Activated CD4-positive, alpha-beta T cell treated with anti-CD3 and anti-CD28 coated beads, Interleukin-2, amount 10 ng/mL, durations not matched to agents 24 days and 14 days (primary cell): ENCODE measurements at regions not wholly inside any gene's neighbourhood (a gene's known extent, or its start where the extent isn't known, plus 50 kb on each side); places are given as distances from the start of the nearest gene placed in this dataset.

Experiments
- DNase-seq: peaks from one replicate; pipeline ENCODE4 v3.0.0; 2022
- H3K27ac Mint-ChIP-seq: one replicate; pipeline ENCODE4 v1.8.0; 2022; ENCODE audit warnings: mild to moderate bottlenecking, mixed read lengths
- H3K27me3 Mint-ChIP-seq: one replicate; pipeline ENCODE4 v1.8.0; 2022; ENCODE audit warnings: mixed read lengths
- H3K36me3 Mint-ChIP-seq: one replicate; pipeline ENCODE4 v1.8.0; 2022; ENCODE audit warnings: low read depth, mild to moderate bottlenecking, mixed read lengths
- H3K4me1 Mint-ChIP-seq: one replicate; pipeline ENCODE4 v1.8.0; 2021; ENCODE audit warnings: mixed read lengths
- H3K4me3 Mint-ChIP-seq: one replicate; pipeline ENCODE4 v1.8.0; 2022; ENCODE audit warnings: mild to moderate bottlenecking, moderate library complexity, mixed read lengths
- H3K9me3 Mint-ChIP-seq: one replicate; pipeline ENCODE4 v1.8.0; 2021; ENCODE audit warnings: mixed read lengths
- intact Hi-C: fragments of 100-400 bp; cut with micrococcal nuclease; formaldehyde crosslinking; loops from one replicate; pipeline ENCODE4 v1.15.1; 2023

- intact Hi-C loops: no loop called here
- H3K27ac Mint-ChIP-seq: no peak overlapping the region
- H3K4me1 Mint-ChIP-seq: no peaks in the 10 kb centered on the region
- no peak overlapping the region for H3K4me3 Mint-ChIP-seq
- H3K9me3 Mint-ChIP-seq: no peaks in the 10 kb centered on the region
- H3K36me3 Mint-ChIP-seq: no peaks in the 10 kb centered on the region
- H3K27me3 Mint-ChIP-seq: no peaks in the 10 kb centered on the region
- DNase-seq: no peak
Observed at GRCh38 chr10:130746311-130746710, 565.2 kb downstream of the TCERG1L start.

- Mint-ChIP-seq H3K9me3 (no peaks in the 10 kb centered on the region), H3K4me1 (no peaks in the 10 kb centered on the region), H3K36me3 (no peaks in the 10 kb centered on the region), H3K4me3 (no peak overlapping the region), H3K27ac (no peak overlapping the region), H3K27me3 (no peaks in the 10 kb centered on the region)
- DNase-seq: no peak
- intact Hi-C loops: no loop called here
Observed at GRCh38 chr10:130747356-130747755, 564.2 kb downstream of the TCERG1L start.

DNA sequence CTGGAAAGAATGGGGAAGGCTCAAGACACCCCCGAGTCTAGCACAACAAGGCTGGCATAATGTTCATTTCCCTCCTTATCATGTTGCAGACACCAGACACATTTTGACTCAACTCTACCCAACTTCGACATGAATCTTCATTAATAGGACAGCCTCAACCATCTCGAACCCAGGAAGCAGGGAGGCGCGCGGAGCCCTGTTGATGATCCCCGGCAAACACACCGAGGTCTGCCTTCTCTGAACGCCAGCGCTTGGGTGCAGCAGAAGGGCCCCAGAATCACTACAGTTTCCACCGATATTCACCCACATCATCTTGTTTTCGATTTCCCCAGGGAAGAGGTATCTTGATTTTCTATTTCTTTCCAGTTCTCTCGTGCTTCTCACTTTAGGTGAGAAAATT, 563.6 kb downstream of the TCERG1L start:
- Mint-ChIP-seq H3K36me3 (no peaks in the 10 kb centered on the region), H3K4me3 (no peak overlapping the region), H3K4me1 (no peaks in the 10 kb centered on the region), H3K27me3 (no peaks in the 10 kb centered on the region), H3K9me3 (no peaks in the 10 kb centered on the region), H3K27ac (no peak overlapping the region)
- intact Hi-C loops: no loop called here
- no peak for DNase-seq

DNA sequence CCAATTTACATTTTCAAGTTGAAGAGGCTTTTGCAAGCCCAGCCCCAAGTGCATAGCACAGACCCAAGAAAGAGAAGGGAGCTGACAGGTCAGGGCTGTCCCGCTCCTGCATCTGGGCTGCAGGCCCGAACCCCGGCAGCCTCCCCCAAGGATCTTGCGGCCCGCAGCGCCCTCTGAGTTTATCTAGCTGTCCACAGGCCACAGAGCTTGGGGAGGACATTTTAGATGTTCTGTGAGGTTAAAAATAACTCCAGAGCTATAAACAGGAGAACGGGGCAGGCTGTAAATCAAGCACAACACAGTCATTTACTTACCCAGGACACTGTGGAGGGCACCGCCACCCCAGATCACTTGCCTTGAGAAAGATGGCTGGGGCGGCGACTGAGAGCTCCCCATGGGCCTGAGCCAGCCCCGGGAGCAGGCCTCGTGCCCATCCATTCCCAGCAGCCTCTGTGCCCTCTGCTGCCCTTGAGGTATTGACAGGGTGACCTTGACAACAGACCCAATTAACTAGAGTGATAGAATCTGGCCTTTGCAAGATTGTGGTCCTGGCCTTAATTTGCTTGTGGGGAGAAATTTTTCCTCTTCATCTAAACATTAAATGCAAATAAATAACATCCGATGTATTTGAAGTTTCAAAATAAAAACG, 563.0 kb downstream of the TCERG1L start:
- H3K36me3 Mint-ChIP-seq: no peaks in the 10 kb centered on the region
- H3K4me1 Mint-ChIP-seq: no peaks in the 10 kb centered on the region
- no peaks in the 10 kb centered on the region for H3K9me3 Mint-ChIP-seq
- no peaks in the 10 kb centered on the region for H3K27me3 Mint-ChIP-seq
- no peak overlapping the region for H3K27ac Mint-ChIP-seq
- no peak overlapping the region for H3K4me3 Mint-ChIP-seq
- intact Hi-C loops: no loop called here
- DNase-seq: no peak

DNA sequence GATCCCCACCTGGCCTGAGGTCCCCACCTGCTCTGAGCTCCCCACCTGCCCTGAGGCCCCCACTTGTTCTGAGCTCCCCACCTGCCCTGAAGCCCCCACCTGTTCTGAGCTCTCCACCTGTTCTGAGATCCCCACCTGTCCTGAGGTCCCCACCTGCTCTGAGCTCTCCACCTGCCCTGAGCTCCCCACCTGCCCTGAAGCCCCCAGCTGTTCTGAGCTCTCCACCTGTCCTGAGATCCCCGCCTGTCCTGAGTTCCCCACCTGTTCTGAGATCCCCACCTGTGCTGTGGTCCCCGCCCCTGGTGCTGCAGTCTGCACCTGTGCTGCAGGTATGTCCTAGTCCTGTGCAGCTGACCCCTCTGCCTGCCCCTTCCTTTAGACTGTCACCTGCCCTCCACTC, 561.6 kb downstream of the TCERG1L start:
- Mint-ChIP-seq H3K27me3 (no peaks in the 10 kb centered on the region), H3K9me3 (no peaks in the 10 kb centered on the region), H3K27ac (no peak overlapping the region), H3K4me1 (no peaks in the 10 kb centered on the region), H3K4me3 (no peak overlapping the region), H3K36me3 (no peaks in the 10 kb centered on the region)
- no peak for DNase-seq
- intact Hi-C loops: no loop called here

- no peaks in the 10 kb centered on the region for H3K9me3 Mint-ChIP-seq
- intact Hi-C loops: no loop called here
- H3K27me3 Mint-ChIP-seq: no peaks in the 10 kb centered on the region
- no peak overlapping the region for H3K27ac Mint-ChIP-seq
- H3K4me3 Mint-ChIP-seq: no peak overlapping the region
- DNase-seq: no peak
- H3K36me3 Mint-ChIP-seq: no peaks in the 10 kb centered on the region
- no peaks in the 10 kb centered on the region for H3K4me1 Mint-ChIP-seq
Observed at GRCh38 chr10:130750441-130750840, 561.1 kb downstream of the TCERG1L start.

DNA sequence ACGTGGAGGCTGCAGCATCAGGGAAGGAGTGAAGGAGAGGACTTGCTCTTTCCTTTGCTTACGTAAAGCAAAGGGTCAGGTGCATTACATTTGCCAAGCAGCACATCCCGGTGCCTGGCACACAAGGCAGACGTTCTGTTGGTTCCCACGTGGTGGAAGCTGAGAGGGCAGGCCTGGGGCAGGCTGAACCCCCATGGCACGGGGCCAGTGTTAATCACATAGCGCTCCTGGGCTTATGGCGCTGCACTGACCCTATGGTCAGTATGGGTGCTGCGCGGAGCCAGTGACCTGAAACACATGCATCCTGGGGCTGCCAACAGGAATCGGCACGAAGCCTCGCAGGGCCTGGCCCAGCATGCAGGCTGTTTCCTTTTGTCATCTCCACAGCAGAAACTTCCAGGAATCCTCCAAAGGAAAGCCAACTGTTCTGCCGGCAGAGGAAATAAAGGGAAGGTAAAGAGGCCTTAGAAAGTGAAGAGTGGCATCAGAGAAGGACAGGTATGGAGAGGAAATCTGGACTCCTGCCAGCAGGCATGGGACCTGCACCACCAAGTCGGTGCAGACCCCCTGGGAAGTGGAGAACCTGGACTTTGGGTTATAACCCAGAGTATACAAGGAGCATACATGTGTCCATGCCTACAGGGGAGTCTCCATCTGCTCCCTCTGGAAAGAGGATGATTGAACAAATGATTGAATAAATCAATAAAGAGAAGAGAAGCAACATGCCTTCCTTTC, 560.2 kb downstream of the TCERG1L start:
- intact Hi-C loops: no loop called here
- Mint-ChIP-seq H3K9me3 (no peaks in the 10 kb centered on the region), H3K36me3 (no peaks in the 10 kb centered on the region), H3K27ac (no peak overlapping the region), H3K4me3 (no peak overlapping the region), H3K4me1 (no peaks in the 10 kb centered on the region), H3K27me3 (no peaks in the 10 kb centered on the region)
- no peak for DNase-seq

DNA sequence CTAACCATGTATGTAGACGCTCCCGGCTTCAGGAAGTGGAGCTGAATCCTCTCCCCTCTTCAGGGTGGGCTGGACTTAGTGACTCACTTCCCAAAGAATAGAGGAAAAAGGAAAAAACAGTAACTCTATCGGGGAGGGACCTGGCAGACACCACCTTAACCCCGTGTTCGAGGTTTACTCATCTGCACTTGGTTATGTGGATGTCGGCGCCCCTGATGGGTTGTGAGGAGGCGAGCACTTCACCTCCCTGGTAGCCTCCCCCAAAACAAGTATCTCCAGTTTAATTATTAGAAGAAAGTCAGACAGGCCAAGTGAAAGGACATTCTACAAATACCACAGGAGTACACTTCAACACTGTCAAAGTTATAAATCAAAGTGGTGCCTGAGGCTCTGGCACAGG, 559.7 kb downstream of the TCERG1L start:
- Mint-ChIP-seq H3K4me1 (no peaks in the 10 kb centered on the region), H3K9me3 (no peaks in the 10 kb centered on the region), H3K27ac (no peak overlapping the region), H3K4me3 (no peak overlapping the region), H3K27me3 (no peaks in the 10 kb centered on the region), H3K36me3 (no peaks in the 10 kb centered on the region)
- no peak for DNase-seq
- intact Hi-C loops: no loop called here

DNA sequence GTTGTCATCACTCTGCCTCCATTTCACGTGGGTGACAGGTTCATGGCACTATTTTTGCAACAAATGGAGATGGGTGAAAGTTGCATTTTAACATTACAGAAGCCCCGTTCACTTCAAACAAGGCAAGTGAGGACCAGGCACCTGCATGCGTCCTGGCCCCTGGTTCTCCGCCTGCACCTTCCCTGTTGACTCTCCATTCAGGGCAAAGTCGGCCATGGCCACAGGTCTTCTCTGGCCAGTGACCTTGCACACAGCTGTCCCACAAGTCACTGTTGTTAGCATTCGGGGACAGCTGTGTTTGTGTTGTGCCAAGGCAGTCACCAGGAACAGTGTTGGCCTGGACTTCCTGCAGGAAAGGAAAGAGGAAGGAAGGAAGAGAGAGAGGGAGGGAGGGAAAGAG, 554.9 kb downstream of the TCERG1L start:
- Mint-ChIP-seq H3K27ac (no peak overlapping the region), H3K4me3 (no peak overlapping the region), H3K27me3 (no peaks in the 10 kb centered on the region), H3K9me3 (no peaks in the 10 kb centered on the region), H3K36me3 (no peaks in the 10 kb centered on the region), H3K4me1 (no peaks in the 10 kb centered on the region)
- intact Hi-C loops: no loop called here
- DNase-seq: no peak

DNA sequence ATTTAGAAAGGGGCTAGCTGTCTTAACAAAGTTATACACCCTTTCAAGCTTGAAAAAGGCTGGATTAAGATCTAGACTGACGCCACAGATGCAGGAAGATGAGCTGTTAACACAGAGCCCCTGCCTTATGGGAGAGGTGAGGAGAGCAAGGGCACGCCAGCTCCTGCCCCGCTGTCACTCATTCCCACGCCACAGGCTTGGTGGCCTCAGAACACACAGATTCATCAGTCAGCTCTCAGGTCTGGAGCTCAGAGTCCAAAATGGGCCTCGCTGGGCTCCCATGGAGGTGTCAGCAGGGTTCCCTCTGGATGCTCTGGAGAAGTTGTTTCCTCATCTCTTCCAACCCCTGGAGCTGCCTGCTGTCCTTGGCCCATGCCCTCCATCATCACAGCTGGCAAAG, 554.2 kb downstream of the TCERG1L start:
- Mint-ChIP-seq H3K4me3 (no peak overlapping the region), H3K36me3 (no peaks in the 10 kb centered on the region), H3K27ac (no peak overlapping the region), H3K9me3 (no peaks in the 10 kb centered on the region), H3K27me3 (no peaks in the 10 kb centered on the region), H3K4me1 (no peaks in the 10 kb centered on the region)
- intact Hi-C loops: no loop called here
- DNase-seq: no peak

DNA sequence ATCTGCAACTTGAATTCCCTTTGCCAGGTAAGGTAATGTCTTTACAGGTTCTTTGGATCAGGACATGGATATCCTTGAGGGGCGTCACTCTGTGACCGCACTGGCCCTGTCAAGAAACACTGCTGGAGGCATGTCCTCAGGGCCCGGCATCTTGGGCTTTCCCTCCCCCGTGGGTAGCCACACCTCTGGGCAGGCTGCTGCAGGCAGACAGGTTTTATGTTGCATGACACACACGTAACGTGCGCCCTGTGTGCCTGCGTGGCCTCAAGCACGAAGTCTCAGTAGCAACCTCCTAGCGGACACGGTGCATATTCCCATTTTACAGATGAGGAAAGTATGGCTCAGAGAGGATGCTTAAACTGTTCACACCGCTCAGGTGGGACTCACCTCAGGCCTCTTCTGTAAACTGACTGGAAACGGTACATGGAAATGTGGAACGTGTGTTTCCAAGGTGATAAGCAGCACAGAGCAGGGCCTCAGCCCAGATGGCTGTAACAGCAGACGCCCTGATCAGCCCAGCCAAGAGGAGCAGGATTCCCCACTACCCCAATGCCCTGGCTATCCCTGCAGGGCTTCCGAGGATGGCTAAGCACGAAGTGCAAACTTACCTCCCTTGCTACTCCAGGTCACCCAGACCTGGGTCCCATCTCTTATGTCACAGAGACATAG, 553.6 kb downstream of the TCERG1L start:
- DNase-seq: no peak
- Mint-ChIP-seq H3K4me1 (no peaks in the 10 kb centered on the region), H3K27me3 (no peaks in the 10 kb centered on the region), H3K9me3 (no peaks in the 10 kb centered on the region), H3K4me3 (no peak overlapping the region), H3K36me3 (no peaks in the 10 kb centered on the region), H3K27ac (no peak overlapping the region)
- intact Hi-C loops: no loop called here

DNA sequence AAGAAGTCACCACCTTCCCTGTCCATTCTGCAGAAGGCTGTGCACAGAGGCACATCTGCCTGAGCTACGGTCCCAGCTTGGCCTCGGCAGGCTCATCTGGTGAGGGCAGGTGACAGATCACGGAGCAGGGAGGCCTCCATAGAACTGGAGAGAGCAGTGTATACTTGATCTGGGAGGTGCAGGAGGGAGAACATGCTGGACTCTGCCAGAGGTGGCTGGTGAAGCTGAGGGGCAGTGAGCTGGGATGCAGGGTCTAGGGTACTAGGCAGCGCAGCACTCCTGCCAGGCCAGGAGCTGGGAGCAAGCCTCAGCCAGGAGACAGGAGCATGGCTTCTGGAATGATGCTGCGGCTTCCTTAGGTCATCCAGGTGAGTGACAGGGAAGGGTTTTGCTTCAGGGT, 553.0 kb downstream of the TCERG1L start:
- Mint-ChIP-seq H3K4me3 (no peak overlapping the region), H3K27me3 (no peaks in the 10 kb centered on the region)

DNA sequence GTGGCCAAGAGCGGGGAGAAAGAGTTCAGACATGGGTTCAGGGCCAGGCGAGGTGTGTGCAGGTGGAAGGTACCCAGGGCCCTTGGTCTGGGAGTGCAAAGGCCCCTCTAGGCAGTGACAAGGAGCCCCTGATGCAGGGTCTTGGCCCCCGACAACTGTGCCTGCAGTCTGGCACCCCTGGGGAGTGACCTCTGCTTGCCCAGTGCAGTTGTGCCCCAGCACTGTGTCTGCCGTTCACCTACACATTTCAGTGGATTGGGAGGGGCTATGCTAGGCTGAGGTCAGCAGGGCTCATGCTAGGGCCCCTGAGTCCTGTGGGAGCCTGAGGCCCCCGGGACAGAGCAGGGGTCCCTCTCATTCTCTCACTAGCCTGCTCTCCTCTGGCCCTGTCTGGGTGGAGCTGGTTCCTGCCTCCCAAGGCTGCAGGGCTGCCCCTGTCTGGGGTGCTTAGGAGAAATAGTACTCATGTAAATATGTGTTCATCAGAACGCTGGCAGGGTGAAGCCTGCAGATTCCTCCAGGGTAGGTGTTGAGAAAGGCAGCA, 550.4 kb downstream of the TCERG1L start:
- no peaks in the 10 kb centered on the region for H3K4me1 Mint-ChIP-seq
- intact Hi-C loops: no loop called here
- no peaks in the 10 kb centered on the region for H3K9me3 Mint-ChIP-seq

More for the DNA sequence above, 553.0 kb downstream of the TCERG1L start:
- Mint-ChIP-seq H3K9me3 (no peaks in the 10 kb centered on the region), H3K27ac (no peak overlapping the region), H3K36me3 (no peaks in the 10 kb centered on the region), H3K4me1 (no peaks in the 10 kb centered on the region)
- DNase-seq: no peak
- intact Hi-C loops: no loop called here

DNA sequence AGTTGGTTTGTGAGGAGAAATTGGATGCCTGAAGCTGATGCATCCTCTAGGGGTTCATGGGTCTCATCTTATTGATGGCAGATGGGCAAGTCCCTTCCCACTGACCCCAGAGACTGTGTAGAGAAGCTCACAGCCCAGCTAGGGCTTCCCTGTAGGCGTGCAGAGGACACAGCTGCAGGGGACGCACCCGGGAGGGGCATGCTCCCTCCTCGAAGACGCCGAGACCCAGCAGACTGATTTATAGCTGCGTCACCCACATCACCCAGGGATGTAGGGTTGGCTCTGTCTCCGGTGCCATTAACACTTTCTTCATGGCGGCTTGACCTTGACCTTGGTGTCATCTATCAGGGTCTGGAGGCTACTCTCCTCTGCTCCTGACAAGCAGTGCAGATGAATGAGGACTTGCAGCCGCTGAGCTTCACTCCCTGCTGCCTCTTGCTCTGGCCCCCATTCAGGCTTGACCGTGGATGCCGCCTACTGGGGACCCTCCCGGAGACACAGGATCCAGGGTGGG, 549.7 kb downstream of the TCERG1L start:
- Mint-ChIP-seq H3K9me3 (no peaks in the 10 kb centered on the region), H3K36me3 (no peaks in the 10 kb centered on the region), H3K27ac (no peak overlapping the region), H3K4me1 (no peaks in the 10 kb centered on the region), H3K27me3 (no peaks in the 10 kb centered on the region), H3K4me3 (no peak overlapping the region)
- DNase-seq: no peak
- intact Hi-C loops: no loop called here

More for the DNA sequence above, 550.4 kb downstream of the TCERG1L start:
- no peaks in the 10 kb centered on the region for H3K36me3 Mint-ChIP-seq
- no peak for DNase-seq
- H3K27ac Mint-ChIP-seq: no peak overlapping the region
- H3K4me3 Mint-ChIP-seq: no peak overlapping the region
- no peaks in the 10 kb centered on the region for H3K27me3 Mint-ChIP-seq
